Loucy (cell line): ENCODE measurements at regions not wholly inside any gene's neighbourhood (a gene's known extent, or its start where the extent isn't known, plus 50 kb on each side); places are given as distances from the start of the nearest gene placed in this dataset.

Source experiments
- CTCF ChIP-seq: fragments of 200-600 bp; sonication (generic); conservative IDR thresholded peaks from 2 replicates; pipeline ENCODE4 v1.5.1; 2014; ENCODE audit warnings: mild to moderate bottlenecking, antibody characterized with exemption, low read length
- EZH2phosphoT487 ChIP-seq: fragments of 200-600 bp; IDR thresholded peaks from 2 replicates; pipeline ENCODE4 v1.6.1; 2018; ENCODE audit warnings: antibody characterized with exemption, mild to moderate bottlenecking, moderate library complexity, borderline replicate concordance

GRCh38 chr6:113529196-113529595 is 327.9 kb upstream of the MARCKS start:
- TF ChIP-seq EZH2phosphoT487 (no peak), CTCF (no peak)
